ENCODE measurements at regions not wholly inside any gene's neighbourhood (a gene's known extent, or its start where the extent isn't known, plus 50 kb on each side); places are given as distances from the start of the nearest gene placed in this dataset.
"Not testable (repeated sequence)": the region's sequence is repeated elsewhere in the genome, so short reads cannot be mapped to it uniquely, and the experiment has no call there.

- DNase-seq: no peak
Measured at GRCh38 chr6:130611366-130611765, 215.8 kb upstream of the SMLR1 start.

GRCh38 chr6:130613176-130613575, 214.0 kb upstream of the SMLR1 start:
- no peak for DNase-seq

DNA sequence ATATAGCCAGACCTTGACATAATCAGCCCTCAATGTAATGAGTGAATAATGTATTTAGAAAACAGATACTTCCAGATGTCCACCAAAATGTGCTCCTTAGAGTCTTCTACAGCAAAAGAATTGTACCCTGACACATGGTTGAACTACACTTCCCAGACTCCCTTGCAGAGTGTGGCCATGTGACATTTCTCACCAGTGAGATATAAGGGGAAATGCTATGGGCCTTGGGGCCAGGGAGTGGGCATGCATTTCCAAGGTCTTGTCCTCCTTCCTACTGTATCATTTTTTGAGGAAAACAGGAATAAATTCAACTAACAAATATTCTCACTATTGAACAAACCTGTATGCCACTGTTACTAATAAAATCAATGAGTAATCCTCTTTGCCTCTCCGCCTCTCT, 211.4 kb upstream of the SMLR1 start:
- DNase-seq: no peak

DNA sequence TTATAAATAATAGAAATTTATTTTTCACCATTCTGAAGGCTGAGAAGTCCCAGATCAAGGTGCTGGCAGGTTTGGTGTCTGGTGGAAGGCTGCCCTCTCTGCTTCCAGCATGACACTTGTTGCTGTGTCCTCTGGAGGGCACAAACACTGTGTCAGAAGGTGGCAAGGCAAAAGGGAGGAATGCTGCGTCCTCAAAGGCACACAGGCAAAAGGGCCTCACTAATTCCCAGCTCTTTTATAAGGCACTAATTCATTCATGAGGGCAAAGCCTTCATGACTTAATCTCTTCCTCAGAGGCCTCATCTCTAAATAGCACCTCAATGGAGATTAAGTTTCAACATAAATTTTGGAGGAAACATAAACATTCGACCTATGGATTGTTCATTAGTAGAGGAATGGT, 209.5 kb upstream of the SMLR1 start:
- DNase-seq: no peak

DNA sequence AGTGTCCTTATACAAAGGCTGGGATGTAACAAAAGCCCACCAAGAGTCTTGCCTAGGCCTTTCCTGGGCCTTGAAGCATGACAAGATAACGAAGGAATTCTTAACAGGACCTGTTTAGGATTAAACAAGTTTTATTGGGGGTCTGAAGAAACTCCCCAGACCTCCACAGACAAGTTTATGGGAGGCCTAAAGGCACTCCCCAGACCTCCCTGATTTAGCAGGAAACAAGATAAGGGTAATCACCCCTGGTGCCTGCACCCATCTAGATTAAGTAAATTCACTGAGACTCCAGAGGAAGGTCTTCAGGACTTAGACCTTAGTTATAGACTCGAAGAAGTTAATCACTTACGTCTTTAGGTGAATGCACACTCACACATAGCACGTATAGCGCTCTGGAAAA, 208.4 kb upstream of the SMLR1 start:
- DNase-seq: not testable (repeated sequence)

- no peak for DNase-seq
Measured at GRCh38 chr6:130620338-130620781, 206.8 kb upstream of the SMLR1 start.

GRCh38 chr6:130622142-130622541, 205.1 kb upstream of the SMLR1 start:
- no peak for DNase-seq

DNA sequence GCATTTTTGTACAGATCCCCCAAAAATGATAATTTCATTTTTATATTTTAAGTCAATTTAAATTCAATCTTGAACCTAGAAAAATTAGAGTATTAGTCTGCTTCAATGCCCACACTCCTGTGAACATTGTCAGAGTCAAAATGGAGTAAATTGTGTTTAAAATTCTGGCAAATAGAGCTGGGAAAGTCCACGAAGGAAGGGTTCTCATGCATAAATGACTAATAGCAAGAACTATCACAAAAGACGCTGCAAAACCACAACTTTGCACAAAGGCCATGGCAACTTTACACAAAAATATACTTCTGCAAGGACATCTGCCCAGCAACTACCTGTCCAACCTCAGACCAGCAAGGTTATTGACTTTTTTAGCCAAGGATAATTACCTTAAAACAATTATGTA, 203.2 kb upstream of the SMLR1 start:
- no peak for DNase-seq

DNA sequence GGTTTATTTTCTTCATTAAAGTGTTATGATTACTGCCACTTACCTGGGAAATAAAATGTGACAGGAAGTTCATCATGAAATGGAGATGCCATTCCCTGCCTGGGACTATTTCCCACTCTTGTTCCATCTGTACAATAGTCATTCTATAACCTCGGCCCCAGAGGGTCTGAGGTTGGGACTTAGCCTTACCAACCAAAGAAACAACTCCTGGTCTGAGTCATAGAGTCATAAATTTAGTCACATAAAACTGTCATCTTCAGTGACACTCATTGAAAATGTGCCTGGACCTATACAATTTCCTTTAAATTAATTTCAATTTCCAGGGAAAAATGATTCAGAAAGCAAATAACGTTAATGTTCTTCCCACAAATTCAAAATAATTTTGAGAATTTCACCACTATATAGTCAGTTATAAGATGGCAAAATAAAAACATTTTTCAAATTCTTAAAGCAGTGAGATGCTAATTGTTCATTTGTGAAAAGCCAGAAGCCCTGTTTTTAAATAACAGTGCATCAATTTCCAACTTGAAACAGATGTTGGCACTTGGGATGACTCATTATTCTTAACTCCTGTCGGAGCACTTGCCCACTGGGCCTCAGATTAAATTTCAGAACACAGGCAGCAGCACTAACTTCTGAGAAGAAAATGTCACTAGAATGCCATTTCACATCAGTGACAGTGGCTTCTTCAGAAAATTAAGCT, 201.2 kb upstream of the SMLR1 start:
- no peak for DNase-seq

GRCh38 chr6:130628862-130629261, 198.3 kb upstream of the SMLR1 start:
- no peak for DNase-seq

- DNase-seq: no peak
Measured at GRCh38 chr6:130629640-130630039, 197.6 kb upstream of the SMLR1 start.

GRCh38 chr6:130632277-130632676, 194.9 kb upstream of the SMLR1 start:
- DNase-seq: no peak

GRCh38 chr6:130632897-130633296, 194.3 kb upstream of the SMLR1 start:
- no peak for DNase-seq

- no peak for DNase-seq
Measured at GRCh38 chr6:130643361-130643760, 183.8 kb upstream of the SMLR1 start.

DNA sequence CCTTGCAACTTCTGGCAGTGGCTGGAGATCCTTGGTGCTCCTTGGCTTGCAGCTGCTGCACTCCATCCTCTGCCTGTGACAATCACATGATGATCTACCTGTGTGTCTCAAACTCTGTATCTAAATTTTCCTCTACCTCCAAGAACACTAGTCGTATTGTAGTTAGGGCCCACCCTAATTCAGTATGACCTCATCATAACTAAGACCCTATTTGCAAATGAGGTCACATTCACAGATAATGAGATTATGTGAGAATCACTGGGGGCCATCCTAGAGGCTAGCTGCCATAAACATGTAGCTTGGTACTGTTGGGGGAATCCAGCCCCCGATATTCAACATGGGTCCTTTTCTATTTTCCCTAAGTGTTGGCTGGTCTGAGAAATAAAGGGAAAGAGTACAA, 183.0 kb upstream of the SMLR1 start:
- DNase-seq: no peak

GRCh38 chr6:130644769-130645168, 182.4 kb upstream of the SMLR1 start:
- not testable (repeated sequence) for DNase-seq

DNA sequence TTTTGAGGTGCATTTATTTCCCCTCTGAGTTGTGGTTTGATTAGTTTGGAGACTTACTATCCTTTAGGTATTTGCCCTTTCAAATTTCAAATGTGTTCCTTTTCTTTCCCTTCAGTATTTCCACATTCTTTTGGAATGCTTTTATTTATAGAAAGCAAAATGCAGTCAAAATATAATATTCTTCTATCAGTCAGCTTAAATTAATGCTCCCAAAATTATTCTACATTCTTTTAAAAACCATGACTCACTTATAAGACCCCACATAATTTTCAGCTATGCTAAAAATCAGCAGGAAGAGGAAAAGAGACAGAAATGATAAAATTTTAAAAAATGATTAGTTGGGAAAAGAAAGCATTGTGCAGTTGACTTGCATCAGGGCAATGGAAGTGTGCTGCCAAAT, 180.0 kb upstream of the SMLR1 start:
- DNase-seq: no peak

DNA sequence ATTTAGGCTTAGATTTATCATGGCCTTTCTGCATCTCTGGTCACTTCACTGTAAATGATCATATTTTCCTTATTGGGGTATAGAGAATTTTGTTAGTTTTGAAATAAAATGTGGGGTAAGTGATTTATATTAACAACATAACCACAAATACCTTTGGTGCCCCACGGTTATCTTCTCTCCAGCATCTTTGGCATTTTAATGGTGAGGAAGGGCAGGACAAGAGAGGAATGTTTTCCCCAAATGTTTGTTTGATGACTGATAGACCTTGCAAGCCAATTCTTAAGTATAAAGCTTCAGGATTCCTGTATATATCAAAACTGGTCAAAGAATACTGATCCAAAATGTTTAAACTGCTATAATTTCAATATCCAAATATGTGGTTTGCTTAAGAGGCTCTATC, 171.6 kb upstream of the SMLR1 start:
- DNase-seq: no peak

GRCh38 chr6:130661077-130661476, 166.1 kb upstream of the SMLR1 start:
- no peak for DNase-seq

DNA sequence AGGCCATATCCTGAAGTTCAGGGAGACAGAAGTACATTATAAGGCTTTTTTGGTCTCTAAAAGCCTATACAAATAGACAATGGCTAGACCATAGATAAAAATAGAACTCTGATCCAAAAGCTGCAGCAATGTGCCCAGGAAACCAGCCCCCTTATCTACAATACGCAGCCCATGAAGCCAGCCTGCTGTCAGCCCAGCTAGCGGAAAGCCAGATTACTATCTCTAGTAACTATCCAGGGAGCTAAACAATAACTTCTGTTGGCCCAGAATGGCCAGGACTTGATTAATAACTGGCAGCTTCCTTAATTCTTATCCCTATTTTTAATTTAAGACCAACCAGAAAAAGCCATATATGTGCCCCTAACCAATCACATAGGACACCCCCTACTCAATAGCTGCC, 160.4 kb upstream of the SMLR1 start:
- DNase-seq: no peak

- DNase-seq: no peak
Measured at GRCh38 chr6:130670142-130670541, 157.1 kb upstream of the SMLR1 start.

DNA sequence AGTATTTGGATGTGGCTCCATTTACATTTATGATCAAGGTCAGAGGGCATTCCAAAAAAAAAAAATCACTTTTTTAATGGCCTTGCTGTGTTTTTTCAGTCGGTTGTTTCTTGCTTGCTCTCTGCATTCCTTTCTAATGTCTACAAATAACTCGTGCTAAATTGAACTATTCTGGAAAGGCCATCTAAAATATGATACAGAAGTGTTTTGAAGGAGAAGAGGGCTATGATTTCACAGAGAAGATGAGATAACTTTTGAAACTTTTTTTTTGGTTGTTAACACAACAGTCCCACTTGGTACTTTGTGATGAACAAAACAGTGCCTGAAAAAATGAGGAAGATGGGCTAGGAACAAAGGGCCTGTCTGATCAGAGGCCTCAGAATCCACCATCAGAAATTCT, 156.1 kb upstream of the SMLR1 start:
- DNase-seq: no peak

DNA sequence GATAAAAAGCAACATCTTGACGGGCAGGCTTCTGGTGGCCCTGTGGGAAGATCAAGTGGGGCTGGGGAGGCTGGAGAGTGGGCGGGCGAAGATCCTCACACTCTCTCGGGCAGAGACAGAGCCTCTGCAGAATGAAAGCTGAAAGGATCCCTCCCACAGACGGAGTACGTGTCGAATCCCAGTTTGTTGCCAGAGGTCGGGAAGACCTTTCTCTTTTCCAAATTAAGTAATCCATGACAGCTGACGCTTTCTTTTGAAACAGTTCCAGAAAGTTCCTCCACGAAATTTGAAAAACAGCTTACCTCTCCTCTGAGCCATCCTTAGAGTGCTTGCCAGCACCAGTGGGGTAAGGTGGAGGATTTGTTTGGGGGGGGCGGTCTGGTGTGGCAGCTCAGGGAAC, 155.6 kb upstream of the SMLR1 start:
- DNase-seq: no peak

GRCh38 chr6:130672153-130672552, 155.1 kb upstream of the SMLR1 start:
- DNase-seq: no peak

GRCh38 chr6:130674604-130675003, 152.6 kb upstream of the SMLR1 start:
- DNase-seq: no peak
